H9 (cell line): ENCODE measurements at regions not wholly inside any gene's neighbourhood (a gene's known extent, or its start where the extent isn't known, plus 50 kb on each side); places are given as distances from the start of the nearest gene placed in this dataset.

ENCODE experiments used
- DNase-seq: peaks from one replicate; pipeline ENCODE4 v3.0.0-alpha.2; 2017
- H2AFZ ChIP-seq: one replicate; pipeline ENCODE4 v1.6.1; 2013; ENCODE audit warnings: mild to moderate bottlenecking, low read length, control low read depth, moderate library complexity
- H2AK5ac ChIP-seq: 2 replicates; pipeline ENCODE4 v1.6.1; 2013; ENCODE audit warnings: low read length, control low read depth, mixed read lengths; ENCODE audit not compliant: insufficient read length
- H2BK120ac ChIP-seq: one replicate; pipeline ENCODE4 v1.6.1; 2013; ENCODE audit warnings: low read depth, mild to moderate bottlenecking, low read length, control low read depth, inconsistent platforms; ENCODE audit not compliant: poor library complexity, severe bottlenecking
- H2BK12ac ChIP-seq: 2 replicates; pipeline ENCODE4 v1.6.1; 2013; ENCODE audit warnings: low read length, control low read depth, mixed read lengths, low read depth; ENCODE audit not compliant: insufficient read length
- H2BK15ac ChIP-seq: 2 replicates; pipeline ENCODE4 v1.6.1; 2013; ENCODE audit warnings: low read depth, low read length, control low read depth
- H2BK20ac ChIP-seq: one replicate; pipeline ENCODE4 v1.6.1; 2013; ENCODE audit warnings: low read depth, mild to moderate bottlenecking, low read length, control low read depth, inconsistent platforms; ENCODE audit not compliant: poor library complexity, severe bottlenecking
- H2BK5ac ChIP-seq: 2 replicates; pipeline ENCODE4 v1.6.1; 2013; ENCODE audit warnings: low read length, control low read depth, mixed read lengths; ENCODE audit not compliant: insufficient read length
- H3K14ac ChIP-seq: 2 replicates; pipeline ENCODE4 v1.6.1; 2013; ENCODE audit warnings: low read length, control low read depth; ENCODE audit not compliant: insufficient read depth
- H3K18ac ChIP-seq: 2 replicates; pipeline ENCODE4 v1.6.1; 2013; ENCODE audit warnings: low read depth, mild to moderate bottlenecking, mixed read lengths, low read length, control low read depth; ENCODE audit not compliant: insufficient read length
- H3K23ac ChIP-seq: 2 replicates; pipeline ENCODE4 v1.6.1; 2013; ENCODE audit warnings: low read length, control low read depth, mixed read lengths, low read depth; ENCODE audit not compliant: insufficient read length
- H3K23me2 ChIP-seq: 2 replicates; pipeline ENCODE4 v1.6.1; 2013; ENCODE audit warnings: low read depth, mild to moderate bottlenecking, mixed read lengths, low read length, control low read depth; ENCODE audit not compliant: insufficient read length, poor library complexity, severe bottlenecking
- H3K27ac ChIP-seq: 2 replicates; pipeline ENCODE4 v1.5.1; 2013; ENCODE audit warnings: low read length, control low read depth, mixed read lengths, low read depth; ENCODE audit not compliant: insufficient read length
- H3K27me3 ChIP-seq: 2 replicates; pipeline ENCODE4 v1.6.1; 2013; ENCODE audit warnings: low read length, control low read depth, inconsistent platforms; ENCODE audit not compliant: insufficient read depth
- H3K4ac ChIP-seq: 2 replicates; pipeline ENCODE4 v1.6.1; 2013; ENCODE audit warnings: low read depth, mild to moderate bottlenecking, control low read depth, inconsistent platforms, low read length, moderate library complexity
- H3K4me1 ChIP-seq: 2 replicates; pipeline ENCODE4 v1.6.1; 2013; ENCODE audit warnings: low read length, control low read depth, inconsistent platforms; ENCODE audit not compliant: insufficient read depth
- H3K4me2 ChIP-seq: 2 replicates; pipeline ENCODE4 v1.6.1; 2013; ENCODE audit warnings: low read length, control low read depth, mixed read lengths; ENCODE audit not compliant: insufficient read length, insufficient read depth
- H3K56ac ChIP-seq: 2 replicates; pipeline ENCODE4 v1.6.1; 2013; ENCODE audit warnings: low read depth, mild to moderate bottlenecking, mixed read lengths, low read length, control low read depth; ENCODE audit not compliant: insufficient read length
- H3K79me1 ChIP-seq: 2 replicates; pipeline ENCODE4 v1.6.1; 2013; ENCODE audit warnings: low read depth, mild to moderate bottlenecking, moderate library complexity, low read length, control low read depth, inconsistent platforms; ENCODE audit not compliant: insufficient read depth, poor library complexity, severe bottlenecking
- H3K79me2 ChIP-seq: 2 replicates; pipeline ENCODE4 v1.6.1; 2013; ENCODE audit warnings: low read length, control low read depth, inconsistent platforms; ENCODE audit not compliant: insufficient read depth
- H3K9ac ChIP-seq: 2 replicates; pipeline ENCODE4 v1.6.1; 2013; ENCODE audit warnings: low read length, control low read depth, mixed read lengths; ENCODE audit not compliant: insufficient read length; ENCODE audit errors: extremely low read depth
- H3K9me3 ChIP-seq: one replicate; pipeline ENCODE4 v1.6.1; 2013; ENCODE audit warnings: low read depth, low read length, inconsistent platforms; ENCODE audit not compliant: control insufficient read depth
- H3T11ph ChIP-seq: one replicate; pipeline ENCODE4 v1.6.1; 2013; ENCODE audit warnings: mild to moderate bottlenecking, low read length, control low read depth, inconsistent platforms
- H4K20me1 ChIP-seq: one replicate; pipeline ENCODE4 v1.6.1; 2013; ENCODE audit not compliant: control insufficient read depth, insufficient read length, insufficient read depth
- H4K5ac ChIP-seq: 2 replicates; pipeline ENCODE4 v1.6.1; 2013; ENCODE audit warnings: low read depth, mild to moderate bottlenecking, mixed read lengths, low read length, control low read depth; ENCODE audit not compliant: insufficient read length
- H4K8ac ChIP-seq: replicated peaks from 2 replicates; pipeline ENCODE4 v1.6.1; 2013; ENCODE audit warnings: low read length, control low read depth, mixed read lengths, low read depth; ENCODE audit not compliant: insufficient read length
- H4K91ac ChIP-seq: 2 replicates; pipeline ENCODE4 v1.6.1; 2013; ENCODE audit warnings: low read depth, mild to moderate bottlenecking, moderate library complexity, mixed read lengths, low read length, control low read depth; ENCODE audit not compliant: insufficient read length
- H3K27ac Mint-ChIP-seq, 3 experiments: 2 replicates in 2 of 3; 3 replicates in 1 of 3; pipeline ENCODE4 v1.8.0; 2020 to 2021; ENCODE audit warnings: mixed read lengths in 3 of 3, mild to moderate bottlenecking in 1 of 3, moderate library complexity in 1 of 3
- H3K27me3 Mint-ChIP-seq: 2 replicates; pipeline ENCODE4 v1.8.0; 2021; ENCODE audit warnings: low read depth, mild to moderate bottlenecking, moderate library complexity, mixed read lengths
- H3K36me3 Mint-ChIP-seq, 3 experiments: 2 replicates in 2 of 3; 3 replicates in 1 of 3; pipeline ENCODE4 v1.8.0; 2020 to 2021; ENCODE audit warnings: low read depth in 3 of 3, mixed read lengths in 3 of 3; ENCODE audit not compliant: insufficient read depth in 1 of 3
- H3K4me1 Mint-ChIP-seq, 2 experiments: 2 replicates each; pipeline ENCODE4 v1.8.0; 2020; ENCODE audit warnings: mixed read lengths in 2 of 2
- H3K4me3 Mint-ChIP-seq, 2 experiments: 2 replicates in 1 of 2; 3 replicates in 1 of 2; pipeline ENCODE4 v1.8.0; 2020 to 2021; ENCODE audit warnings: mild to moderate bottlenecking in 2 of 2, mixed read lengths in 2 of 2, moderate library complexity in 1 of 2
- H3K9me3 Mint-ChIP-seq, 2 experiments: 2 replicates in 1 of 2; 3 replicates in 1 of 2; pipeline ENCODE4 v1.8.0; 2020; ENCODE audit warnings: mild to moderate bottlenecking in 2 of 2, mixed read lengths in 2 of 2, moderate library complexity in 1 of 2
- CTCF ChIP-seq: fragments of 200-600 bp; sonication (generic); conservative IDR thresholded peaks from 3 replicates; pipeline ENCODE4 v1.8.0; 2021; ENCODE audit warnings: antibody characterized with exemption, mild to moderate bottlenecking
- whole genome bisulfite sequencing: extraction: QIAGEN DNeasy Blood & Tissue Kit; methylation state at CpG from one replicate; pipeline ENCODE4 v1.1.7; 2013; ENCODE audit warnings: missing lambda C conversion rate, low lambda C conversion rate, mixed read lengths; ENCODE audit not compliant: insufficient read length; ENCODE audit errors: extremely low coverage; 5-methylcytosine and 5-hydroxymethylcytosine counted together

- no peak overlapping the region for H3K4me2 ChIP-seq
- no peak overlapping the region for H3K4ac ChIP-seq
- no peak overlapping the region for H3K9ac ChIP-seq
- no peak overlapping the region for H3K27ac Mint-ChIP-seq
- H3T11ph ChIP-seq = no peak overlapping the region
- no peak overlapping the region for H2BK20ac ChIP-seq
- no peaks in the 10 kb centered on the region for H4K20me1 ChIP-seq
- no peak overlapping the region for H4K91ac ChIP-seq
- H3K23me2 ChIP-seq = no peaks in the 10 kb centered on the region
- no peak overlapping the region for H3K14ac ChIP-seq
- H3K79me1 ChIP-seq = no peaks in the 10 kb centered on the region
- no peak overlapping the region for H3K4me3 Mint-ChIP-seq
- H3K9me3 ChIP-seq = no peaks in the 10 kb centered on the region
- no peak overlapping the region for H4K5ac ChIP-seq
- no peak overlapping the region for H2AFZ ChIP-seq
- peaks cover 29% of the 10 kb centered on the region for H3K27me3 Mint-ChIP-seq
- H3K27me3 ChIP-seq = no peaks in the 10 kb centered on the region
- H3K36me3 Mint-ChIP-seq = peaks cover 0 to 11% (median 6%) of the 10 kb centered on the region in 3 experiments; a peak in 4 of 7 replicates
- H2BK15ac ChIP-seq = no peak overlapping the region
- H3K27ac ChIP-seq = no peak overlapping the region
- H3K23ac ChIP-seq = no peak overlapping the region
- H2AK5ac ChIP-seq = no peak overlapping the region
- H3K56ac ChIP-seq = no peak overlapping the region
- H2BK5ac ChIP-seq = no peak overlapping the region
- no peaks in the 10 kb centered on the region for H3K4me1 ChIP-seq
- H3K79me2 ChIP-seq = no peaks in the 10 kb centered on the region
- peaks cover 10 to 16% of the 10 kb centered on the region in 2 experiments for H3K9me3 Mint-ChIP-seq
- no peak overlapping the region for H4K8ac ChIP-seq
- no CpG with 5 or more reads among the region's 2 CpGs for WGBS
- no peak for TF ChIP-seq CTCF
- no peak for DNase-seq
- H2BK120ac ChIP-seq = no peak overlapping the region
- H3K4me1 Mint-ChIP-seq = peaks cover 6 to 13% of the 10 kb centered on the region in 2 experiments; a peak in 2 of 4 replicates
- H2BK12ac ChIP-seq = no peak overlapping the region
- H3K18ac ChIP-seq = no peak overlapping the region
Measured at GRCh38 chr1:221431068-221431651, 310.7 kb downstream of the DUSP10 start.
